Cardiac muscle cell (in vitro differentiated cells and primary cell): ENCODE measurements at regions not wholly inside any gene's neighbourhood (a gene's known extent, or its start where the extent isn't known, plus 50 kb on each side); places are given as distances from the start of the nearest gene placed in this dataset.

Experiments
- DNase-seq, 2 donors: peaks; one replicate each; pipeline versions ENCODE4 v3.0.0 to v3.0.0-alpha.2; 2010 to 2017; ENCODE audit warnings: low read depth in 1 of 2, low spot score in 1 of 2
- H3K27ac ChIP-seq: fragments of 200-600 bp; sonication (generic); 2 replicates; pipeline ENCODE4 v1.5.1; 2016
- H3K27me3 ChIP-seq: fragments of 200-600 bp; sonication (generic); 2 replicates; pipeline ENCODE4 v1.6.0; 2016; ENCODE audit warnings: control low read depth
- H3K36me3 ChIP-seq: fragments of 200-600 bp; sonication (generic); 2 replicates; pipeline ENCODE4 v1.5.1; 2016; ENCODE audit warnings: control low read depth
- H3K4me1 ChIP-seq: fragments of 200-600 bp; sonication (generic); 2 replicates; pipeline ENCODE4 v1.8.1; 2017; ENCODE audit warnings: low read depth, mild to moderate bottlenecking, mixed run types
- H3K4me3 ChIP-seq: fragments of 200-600 bp; sonication (generic); 2 replicates; pipeline ENCODE4 v1.5.1; 2016; ENCODE audit warnings: mild to moderate bottlenecking
- H3K9me3 ChIP-seq: fragments of 200-600 bp; sonication (generic); 2 replicates; pipeline ENCODE4 v1.5.1; 2017; ENCODE audit warnings: low read depth, mild to moderate bottlenecking, control low read depth
- TF ChIP-seq, protein P1 (sequence below): IDR thresholded peaks from 2 replicates; pipeline ENCODE4 v1.5.1; 2012; ENCODE audit warnings: low read depth, mild to moderate bottlenecking, low read length

- DNase-seq, result no peak
- H3K27me3 ChIP-seq, result no peaks in the 10 kb centered on the region
These were observed 204.3 kb downstream of the VEGFC start for GRCh38 chr4:176588436-176588835.

DNA sequence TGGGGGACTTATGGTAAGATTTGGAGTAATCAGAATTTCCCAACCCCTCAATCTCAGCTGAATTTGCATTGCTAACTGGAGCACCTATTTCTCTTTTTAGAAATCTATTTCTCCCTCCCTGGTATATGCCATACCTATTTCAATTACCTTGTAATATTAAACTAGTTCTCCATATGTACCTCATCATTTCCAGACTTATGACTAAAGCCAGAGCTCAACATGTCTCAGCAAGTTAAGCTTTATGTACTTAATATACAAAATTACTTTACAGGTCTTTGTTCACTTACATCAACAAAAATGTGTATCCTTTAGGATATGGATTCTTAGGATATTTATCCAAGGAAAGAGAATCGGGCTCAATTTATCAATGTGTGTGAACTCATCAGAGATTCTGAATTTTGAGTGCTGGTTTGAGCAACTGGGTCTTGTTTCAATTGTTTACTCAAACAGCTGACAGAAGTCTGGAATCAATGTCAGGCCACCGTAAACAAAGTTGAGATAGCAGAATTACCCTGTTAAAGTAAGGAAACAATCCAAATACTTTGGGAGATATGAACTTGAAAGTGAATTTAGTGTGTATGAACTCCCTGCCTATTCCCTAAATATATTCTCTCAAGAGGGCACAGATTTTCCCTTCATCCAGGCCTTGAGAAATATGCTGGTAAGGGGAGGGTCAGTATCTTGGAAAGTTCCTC, 199.6 kb downstream of the VEGFC start:
- no peak overlapping the region for H3K27ac ChIP-seq
- DNase-seq, result no peak

More at GRCh38 chr4:176588436-176588835, 204.3 kb downstream of the VEGFC start:
- Histone ChIP-seq H3K4me1 (no peaks in the 10 kb centered on the region), H3K9me3 (no peaks in the 10 kb centered on the region), H3K4me3 (no peak overlapping the region), H3K36me3 (no peaks in the 10 kb centered on the region), H3K27ac (no peak overlapping the region)
- TF ChIP-seq, protein P1, sequence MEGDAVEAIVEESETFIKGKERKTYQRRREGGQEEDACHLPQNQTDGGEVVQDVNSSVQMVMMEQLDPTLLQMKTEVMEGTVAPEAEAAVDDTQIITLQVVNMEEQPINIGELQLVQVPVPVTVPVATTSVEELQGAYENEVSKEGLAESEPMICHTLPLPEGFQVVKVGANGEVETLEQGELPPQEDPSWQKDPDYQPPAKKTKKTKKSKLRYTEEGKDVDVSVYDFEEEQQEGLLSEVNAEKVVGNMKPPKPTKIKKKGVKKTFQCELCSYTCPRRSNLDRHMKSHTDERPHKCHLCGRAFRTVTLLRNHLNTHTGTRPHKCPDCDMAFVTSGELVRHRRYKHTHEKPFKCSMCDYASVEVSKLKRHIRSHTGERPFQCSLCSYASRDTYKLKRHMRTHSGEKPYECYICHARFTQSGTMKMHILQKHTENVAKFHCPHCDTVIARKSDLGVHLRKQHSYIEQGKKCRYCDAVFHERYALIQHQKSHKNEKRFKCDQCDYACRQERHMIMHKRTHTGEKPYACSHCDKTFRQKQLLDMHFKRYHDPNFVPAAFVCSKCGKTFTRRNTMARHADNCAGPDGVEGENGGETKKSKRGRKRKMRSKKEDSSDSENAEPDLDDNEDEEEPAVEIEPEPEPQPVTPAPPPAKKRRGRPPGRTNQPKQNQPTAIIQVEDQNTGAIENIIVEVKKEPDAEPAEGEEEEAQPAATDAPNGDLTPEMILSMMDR, result no peak

DNA sequence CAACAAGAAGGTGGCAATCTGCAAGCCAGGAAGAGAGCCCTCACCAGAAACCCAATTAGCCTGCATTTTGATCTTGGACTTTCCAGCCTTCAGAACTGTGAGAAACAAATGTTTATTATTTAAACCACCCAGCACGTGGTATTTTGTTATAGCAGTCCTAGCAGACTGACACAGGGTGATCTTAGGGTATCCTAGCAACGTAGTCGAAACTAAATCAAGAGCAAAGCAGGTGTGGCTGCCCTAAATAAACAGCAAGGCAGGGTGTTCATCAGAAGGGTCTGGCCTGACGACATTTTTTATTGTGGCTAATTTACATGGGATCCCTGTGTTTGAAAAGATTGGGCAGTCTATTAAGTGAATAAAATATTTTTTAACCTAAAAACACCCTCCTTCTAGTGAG, 198.8 kb downstream of the VEGFC start:
- Histone ChIP-seq H3K36me3 (no peaks in the 10 kb centered on the region), H3K4me1 (peaks cover 8% of the 10 kb centered on the region), H3K9me3 (no peaks in the 10 kb centered on the region), H3K27me3 (no peaks in the 10 kb centered on the region), H3K4me3 (no peak overlapping the region), H3K27ac (no peak overlapping the region)
- DNase-seq, result no peak
- TF ChIP-seq, protein P1, result no peak

More for the DNA sequence above, 199.6 kb downstream of the VEGFC start:
- TF ChIP-seq, protein P1, result no peak
- Histone ChIP-seq H3K36me3 (no peaks in the 10 kb centered on the region), H3K9me3 (no peaks in the 10 kb centered on the region), H3K27me3 (no peaks in the 10 kb centered on the region), H3K4me1 (peaks cover 8% of the 10 kb centered on the region), H3K4me3 (no peak overlapping the region)

DNA sequence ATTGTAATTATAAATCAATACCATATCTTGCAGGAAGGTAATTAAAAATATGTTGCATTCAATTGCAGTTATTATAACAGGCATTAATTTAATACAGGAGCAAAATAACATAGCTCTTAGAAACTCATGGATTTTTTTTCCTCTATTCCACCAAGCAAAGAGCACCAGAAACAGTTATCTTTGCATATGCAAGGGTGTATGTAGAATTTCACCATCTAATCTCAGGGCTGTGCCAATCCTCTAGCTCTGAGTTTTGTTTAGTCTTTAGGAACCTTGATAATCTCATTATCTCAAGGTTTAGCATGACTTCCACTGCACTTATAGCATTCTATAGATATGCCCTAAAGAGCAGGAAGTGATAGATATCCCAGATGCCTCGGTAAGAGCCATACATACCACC, 197.5 kb downstream of the VEGFC start:
- TF ChIP-seq, protein P1, result no peak
- H3K4me3 ChIP-seq, result no peak overlapping the region
- no peaks in the 10 kb centered on the region for H3K9me3 ChIP-seq
- no peak for DNase-seq
- H3K36me3 ChIP-seq, result no peaks in the 10 kb centered on the region
- H3K27ac ChIP-seq, result no peak overlapping the region
- H3K4me1 ChIP-seq, result peaks cover 8% of the 10 kb centered on the region
- H3K27me3 ChIP-seq, result no peaks in the 10 kb centered on the region

DNA sequence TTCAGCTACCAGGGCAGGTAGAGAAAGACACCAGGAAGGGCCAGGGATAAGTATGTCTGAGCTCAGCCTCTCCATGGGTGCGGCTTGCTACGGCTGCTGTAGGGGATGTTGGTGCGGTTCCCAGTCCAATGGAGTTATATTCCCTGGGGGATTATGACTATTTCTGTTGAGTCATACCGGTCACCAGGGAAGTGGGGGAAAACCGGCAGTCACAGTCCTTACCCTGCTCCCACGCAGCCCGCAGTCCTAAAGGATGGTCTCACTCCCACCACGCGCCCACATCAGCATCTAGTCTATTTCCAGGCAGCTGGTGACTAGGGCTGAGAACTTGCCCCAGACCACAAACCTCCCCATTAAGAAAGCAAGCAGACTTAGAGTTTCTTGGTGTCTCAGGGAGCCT, 191.6 kb downstream of the VEGFC start:
- Histone ChIP-seq H3K36me3 (no peaks in the 10 kb centered on the region), H3K27ac (no peak overlapping the region), H3K4me3 (no peak overlapping the region), H3K27me3 (no peaks in the 10 kb centered on the region), H3K4me1 (no peaks in the 10 kb centered on the region), H3K9me3 (no peaks in the 10 kb centered on the region)
- DNase-seq, result no peak
- TF ChIP-seq, protein P1, result no peak

GRCh38 chr4:176607807-176608206, 184.9 kb downstream of the VEGFC start:
- Histone ChIP-seq H3K4me3 (no peak overlapping the region), H3K36me3 (no peaks in the 10 kb centered on the region), H3K27ac (no peak overlapping the region), H3K9me3 (no peaks in the 10 kb centered on the region), H3K4me1 (no peaks in the 10 kb centered on the region), H3K27me3 (no peaks in the 10 kb centered on the region)
- no peak for DNase-seq
- TF ChIP-seq, protein P1, result no peak
